B cell (primary cell): ENCODE measurements at regions not wholly inside any gene's neighbourhood (a gene's known extent, or its start where the extent isn't known, plus 50 kb on each side); places are given as distances from the start of the nearest gene placed in this dataset.

Experiments used
- ATAC-seq: fragments of 200-7000 bp; cut with Tn5 transposase; one replicate; pipeline ENCODE4 v1.10.0; 2021; ENCODE audit warnings: low read depth, mild to moderate bottlenecking, moderate number of reproducible peaks, moderate library complexity
- CTCF ChIA-PET: fragments of 350-600 bp; sonication (Branson Sonifier 250); formaldehyde crosslinking; loops from one replicate; lab custom pipeline; 2021; ENCODE audit warnings: antibody characterized with exemption, inconsistent platforms; lab: Charles Lee
- POLR2A ChIA-PET: fragments of 350-600 bp; sonication (Branson Sonifier 250); formaldehyde crosslinking; loops from one replicate; lab custom pipeline; 2021; ENCODE audit warnings: antibody characterized with exemption; lab: Charles Lee
- DNase-seq: peaks from one replicate; pipeline ENCODE4 v3.0.0; 2013
- H2AFZ ChIP-seq: 2 replicates; pipeline ENCODE4 v1.6.1; 2012; ENCODE audit warnings: mild to moderate bottlenecking, low read depth, low read length; ENCODE audit not compliant: insufficient read depth, poor library complexity, severe bottlenecking
- H3K27ac ChIP-seq, 2 donors: 1 replicate in 1 of 2; 2 replicates in 1 of 2; pipeline ENCODE4 v1.5.1; 2012 to 2013; ENCODE audit warnings: low read length in 2 of 2, mild to moderate bottlenecking in 2 of 2, moderate library complexity in 1 of 2
- H3K27me3 ChIP-seq, 4 experiments: fragments of 200-600 bp in 1 of 4; sonication (generic) in 1 of 4; replicated peaks in 1 of 4; 1 replicate in 2 of 4; 2 replicates in 2 of 4; pipeline versions ENCODE4 v1.6.1 to v1.7.0; 2013 to 2016; ENCODE audit warnings: low read length in 3 of 4, mild to moderate bottlenecking in 2 of 4, mixed read lengths in 1 of 4, moderate library complexity in 1 of 4; ENCODE audit not compliant: insufficient read depth in 4 of 4, control insufficient read depth in 3 of 4; ENCODE audit errors: control extremely low read depth in 1 of 4
- H3K36me3 ChIP-seq, 2 experiments: replicated peaks in 1 of 2; 1 replicate in 1 of 2; 2 replicates in 1 of 2; pipeline versions ENCODE4 v1.6.1 to v1.7.1; 2013; ENCODE audit warnings: low read length in 1 of 2; ENCODE audit not compliant: insufficient read depth in 2 of 2, control insufficient read depth in 1 of 2; ENCODE audit errors: control extremely low read depth in 1 of 2, extremely low read depth in 1 of 2
- H3K4me1 ChIP-seq, 2 donors: fragments of 200-600 bp in 1 of 2; sonication (generic) in 1 of 2; 1 replicate in 1 of 2; 2 replicates in 1 of 2; pipeline versions ENCODE4 v1.5.1 to v1.6.1; 2013 to 2017; ENCODE audit warnings: low read length in 2 of 2; ENCODE audit not compliant: control insufficient read depth in 2 of 2, insufficient read depth in 2 of 2
- H3K4me2 ChIP-seq: replicated peaks from 2 replicates; pipeline ENCODE3; 2012; ENCODE audit warnings: mild to moderate bottlenecking, low read depth, low read length; ENCODE audit not compliant: poor library complexity, severe bottlenecking
- H3K4me3 ChIP-seq, 5 experiments: fragments of 200-600 bp in 1 of 5; sonication (generic) in 1 of 5; 1 replicate in 3 of 5; 2 replicates in 2 of 5; pipeline versions ENCODE4 v1.5.1 to v1.7.0; 2011 to 2016; ENCODE audit warnings: low read length in 4 of 5, mild to moderate bottlenecking in 4 of 5, low read depth in 2 of 5, control low read depth in 1 of 5, moderate library complexity in 1 of 5; ENCODE audit not compliant: insufficient read depth in 1 of 5; ENCODE audit errors: control extremely low read depth in 1 of 5, extremely low read depth in 1 of 5
- H3K79me2 ChIP-seq: fragments of 200-600 bp; sonication (generic); one replicate; pipeline ENCODE4 v1.6.0; 2016; ENCODE audit warnings: low read length; ENCODE audit not compliant: control insufficient read depth, insufficient read depth
- H3K9ac ChIP-seq: fragments of 200-600 bp; sonication (generic); 2 replicates; pipeline ENCODE4 v1.6.1; 2017; ENCODE audit warnings: mild to moderate bottlenecking, low read length, moderate library complexity
- H3K9me3 ChIP-seq, 3 donors: one replicate each; pipeline versions ENCODE4 v1.6.1 to v1.7.1; 2013; ENCODE audit warnings: low read length in 2 of 3; ENCODE audit not compliant: control insufficient read depth in 2 of 3, insufficient read depth in 1 of 3; ENCODE audit errors: control extremely low read depth in 1 of 3
- H4K20me1 ChIP-seq: 2 replicates; pipeline ENCODE4 v1.6.0; 2012; ENCODE audit warnings: mild to moderate bottlenecking, low read length; ENCODE audit not compliant: insufficient read depth, control insufficient read depth, poor library complexity, severe bottlenecking
- H3K27ac Mint-ChIP-seq: one replicate; pipeline ENCODE4 v1.8.0; 2021; ENCODE audit warnings: mixed read lengths
- H3K27me3 Mint-ChIP-seq: one replicate; pipeline ENCODE4 v1.8.0; 2021; ENCODE audit warnings: mixed read lengths
- H3K4me1 Mint-ChIP-seq: one replicate; pipeline ENCODE4 v1.8.0; 2021; ENCODE audit warnings: mixed read lengths
- H3K4me3 Mint-ChIP-seq: one replicate; pipeline ENCODE4 v1.8.0; 2021; ENCODE audit warnings: mixed read lengths
- H3K9me3 Mint-ChIP-seq: one replicate; pipeline ENCODE4 v1.8.0; 2022; ENCODE audit warnings: mixed read lengths; ENCODE audit not compliant: insufficient read depth
- EZH2 ChIP-seq: IDR thresholded peaks from 2 replicates; pipeline ENCODE4 v1.6.1; 2012; ENCODE audit warnings: borderline replicate concordance, low read depth, mild to moderate bottlenecking, moderate library complexity, low read length; ENCODE audit not compliant: insufficient read depth, poor library complexity, severe bottlenecking
- intact Hi-C: fragments of 100-400 bp; cut with micrococcal nuclease; formaldehyde crosslinking; loops from one replicate; pipeline ENCODE4 v1.10.0; 2022
- TF ChIP-seq, protein P1 (sequence below): fragments of 200-600 bp; IDR thresholded peaks from one replicate; pipeline ENCODE4 v1.8.0; 2022; ENCODE audit warnings: antibody characterized with exemption, mild to moderate bottlenecking

DNA sequence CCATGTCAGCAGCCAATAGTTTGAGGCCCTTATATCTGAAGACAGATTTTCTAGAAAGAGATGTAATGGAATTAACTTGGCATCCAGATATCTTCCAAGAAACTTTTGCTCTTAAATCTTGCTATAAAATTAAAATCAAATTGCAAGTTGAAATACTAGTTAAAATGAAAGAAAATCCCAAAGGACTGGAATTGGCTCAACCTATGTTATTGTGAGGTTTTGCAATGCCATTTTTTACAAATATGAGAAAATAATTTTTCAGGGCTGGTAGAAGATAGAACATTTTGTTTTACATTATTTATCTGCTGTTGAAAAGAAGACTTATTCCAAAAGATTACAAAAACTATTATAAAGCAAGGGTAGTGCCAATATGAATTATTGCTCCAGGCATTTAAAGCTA, 92.2 kb upstream of the AGTR1 start:
- TF ChIP-seq EZH2 = no peak
- TF ChIP-seq, protein P1, sequence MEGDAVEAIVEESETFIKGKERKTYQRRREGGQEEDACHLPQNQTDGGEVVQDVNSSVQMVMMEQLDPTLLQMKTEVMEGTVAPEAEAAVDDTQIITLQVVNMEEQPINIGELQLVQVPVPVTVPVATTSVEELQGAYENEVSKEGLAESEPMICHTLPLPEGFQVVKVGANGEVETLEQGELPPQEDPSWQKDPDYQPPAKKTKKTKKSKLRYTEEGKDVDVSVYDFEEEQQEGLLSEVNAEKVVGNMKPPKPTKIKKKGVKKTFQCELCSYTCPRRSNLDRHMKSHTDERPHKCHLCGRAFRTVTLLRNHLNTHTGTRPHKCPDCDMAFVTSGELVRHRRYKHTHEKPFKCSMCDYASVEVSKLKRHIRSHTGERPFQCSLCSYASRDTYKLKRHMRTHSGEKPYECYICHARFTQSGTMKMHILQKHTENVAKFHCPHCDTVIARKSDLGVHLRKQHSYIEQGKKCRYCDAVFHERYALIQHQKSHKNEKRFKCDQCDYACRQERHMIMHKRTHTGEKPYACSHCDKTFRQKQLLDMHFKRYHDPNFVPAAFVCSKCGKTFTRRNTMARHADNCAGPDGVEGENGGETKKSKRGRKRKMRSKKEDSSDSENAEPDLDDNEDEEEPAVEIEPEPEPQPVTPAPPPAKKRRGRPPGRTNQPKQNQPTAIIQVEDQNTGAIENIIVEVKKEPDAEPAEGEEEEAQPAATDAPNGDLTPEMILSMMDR = no peak
- Mint-ChIP-seq H3K27me3 (no peaks in the 10 kb centered on the region), H3K4me3 (no peak overlapping the region), H3K9me3 (no peaks in the 10 kb centered on the region), H3K4me1 (no peaks in the 10 kb centered on the region), H3K27ac (no peak overlapping the region)
- DNase-seq (no peak), ATAC-seq (no peak)
- Histone ChIP-seq H2AFZ (no peak overlapping the region), H3K9me3 (no peaks in the 10 kb centered on the region), H3K4me1 (no peaks in the 10 kb centered on the region), H3K4me2 (no peak overlapping the region), H3K27me3 (no peaks in the 10 kb centered on the region), H3K27ac (no peak overlapping the region), H3K4me3 (no peak overlapping the region), H4K20me1 (no peaks in the 10 kb centered on the region), H3K36me3 (no peaks in the 10 kb centered on the region), H3K79me2 (no peaks in the 10 kb centered on the region), H3K9ac (no peak overlapping the region)
- intact Hi-C loops = no loop called here
- CTCF ChIA-PET = interaction anchor here (0.7 kb wide), 1 partner anchor 10 kb away, joined by 3 read pairs; no protein-coding TSS in a partner anchor
- POLR2A ChIA-PET = no interaction called here

DNA sequence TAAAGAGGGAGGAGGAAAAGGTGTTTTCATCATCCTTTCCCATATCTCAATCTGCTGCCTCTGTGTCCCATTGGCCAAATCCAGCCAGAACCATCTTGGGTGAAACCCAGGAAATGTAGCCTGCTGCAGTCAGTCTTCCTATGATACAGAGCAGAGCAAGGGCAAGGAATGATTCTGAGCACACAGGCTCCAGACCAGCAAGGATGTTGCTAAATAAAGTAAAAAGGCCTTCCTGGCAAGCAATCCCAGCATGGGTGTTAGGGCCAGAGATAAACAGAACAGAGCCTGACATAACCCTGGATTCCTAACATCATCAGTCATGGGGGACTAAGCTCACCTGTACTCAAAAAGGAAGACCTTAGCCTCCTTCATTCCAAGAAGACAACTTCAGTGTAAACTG, 90.7 kb upstream of the AGTR1 start:
- Mint-ChIP-seq H3K4me3 (no peak overlapping the region), H3K9me3 (no peaks in the 10 kb centered on the region), H3K4me1 (no peaks in the 10 kb centered on the region), H3K27me3 (no peaks in the 10 kb centered on the region), H3K27ac (no peak overlapping the region)
- Histone ChIP-seq H3K27me3 (no peaks in the 10 kb centered on the region), H3K4me1 (no peaks in the 10 kb centered on the region), H3K36me3 (no peaks in the 10 kb centered on the region), H3K9me3 (no peaks in the 10 kb centered on the region), H2AFZ (no peak overlapping the region), H3K9ac (no peak overlapping the region), H3K4me3 (no peak overlapping the region), H4K20me1 (no peaks in the 10 kb centered on the region), H3K27ac (no peak overlapping the region), H3K79me2 (no peaks in the 10 kb centered on the region), H3K4me2 (no peak overlapping the region)
- ChIA-PET POLR2A (no interaction called here), CTCF (no interaction called here)
- DNase-seq (no peak), ATAC-seq (no peak)
- TF ChIP-seq, protein P1 = no peak
- no peak for TF ChIP-seq EZH2
- intact Hi-C loops = no loop called here
